ENCODE measurements at regions not wholly inside any gene's neighbourhood (a gene's known extent, or its start where the extent isn't known, plus 50 kb on each side); places are given as distances from the start of the nearest gene placed in this dataset.

GRCh38 chr16:6157806-6158205, 1060.2 kb upstream of the EEF2KMT start:
- no peaks in the 10 kb centered on the region for H3K4me1 ChIP-seq
- H3K9me3 ChIP-seq, result no peaks in the 10 kb centered on the region
- intact Hi-C loops (cut with DNase I), result no loop called here
- H3K27ac ChIP-seq, result no peak overlapping the region
- no peaks in the 10 kb centered on the region for H3K36me3 ChIP-seq (replicated peaks in 1 of 2; ENCODE audit: insufficient read depth in 1 of 2, low read depth in 2 of 2)
- WGBS, 2 donors, result 80 to 95% methylated on average over 4 of the region's 4 CpGs
- TF ChIP-seq CTCF (IDR thresholded peaks at IDR 0.05), result no peak
- TF ChIP-seq POLR2A (IDR thresholded peaks at IDR 0.05), result no peak
- no peaks in the 10 kb centered on the region for H3K27me3 ChIP-seq
- H3K4me3 ChIP-seq, result no peak overlapping the region
- no peak for ATAC-seq
- no peak for DNase-seq

GRCh38 chr16:6155271-6155670, 1057.7 kb upstream of the EEF2KMT start:
- no peaks in the 10 kb centered on the region for H3K27me3 ChIP-seq
- H3K4me3 ChIP-seq, result no peak overlapping the region
- DNase-seq (no peak), ATAC-seq (no peak)
- WGBS, 2 donors, result 76% methylated on average over 9 of the region's 9 CpGs
- intact Hi-C loops (cut with DNase I), result no loop called here
- H3K36me3 ChIP-seq (replicated peaks in 1 of 2; ENCODE audit: insufficient read depth in 1 of 2, low read depth in 2 of 2), result no peaks in the 10 kb centered on the region
- TF ChIP-seq POLR2A (IDR thresholded peaks at IDR 0.05), result no peak
- no peak overlapping the region for H3K27ac ChIP-seq
- no peaks in the 10 kb centered on the region for H3K9me3 ChIP-seq
- H3K4me1 ChIP-seq, result no peaks in the 10 kb centered on the region

- DNase-seq, result no peak
- TF ChIP-seq POLR2A (IDR thresholded peaks at IDR 0.05) (no peak), CTCF (IDR thresholded peaks at IDR 0.05) (no peak)
- Histone ChIP-seq H3K4me1 (no peaks in the 10 kb centered on the region), H3K9me3 (no peaks in the 10 kb centered on the region), H3K27ac (no peak overlapping the region), H3K36me3 (replicated peaks in 1 of 2; ENCODE audit: insufficient read depth in 1 of 2, low read depth in 2 of 2) (no peaks in the 10 kb centered on the region), H3K4me3 (no peak overlapping the region), H3K27me3 (no peaks in the 10 kb centered on the region)
- ATAC-seq, result no peak
- 72 to 83% methylated on average over 5 of the region's 5 CpGs for WGBS, 2 donors
- intact Hi-C loops (cut with DNase I), result no loop called here
These were observed 1056.3 kb upstream of the EEF2KMT start for GRCh38 chr16:6153901-6154300.

- 76 to 83% methylated on average over 10 of the region's 10 CpGs for WGBS, 2 donors
- no peaks in the 10 kb centered on the region for H3K27me3 ChIP-seq
- TF ChIP-seq CTCF (IDR thresholded peaks at IDR 0.05), result no peak
- no peak for TF ChIP-seq POLR2A (IDR thresholded peaks at IDR 0.05)
- no peaks in the 10 kb centered on the region for H3K4me1 ChIP-seq
- H3K36me3 ChIP-seq (replicated peaks in 1 of 2; ENCODE audit: insufficient read depth in 1 of 2, low read depth in 2 of 2), result no peaks in the 10 kb centered on the region
- ATAC-seq (no peak), DNase-seq (no peak)
- intact Hi-C loops (cut with DNase I), result no loop called here
- no peaks in the 10 kb centered on the region for H3K9me3 ChIP-seq
- H3K4me3 ChIP-seq, result no peak overlapping the region
- no peak overlapping the region for H3K27ac ChIP-seq
These were observed 1051.4 kb upstream of the EEF2KMT start for GRCh38 chr16:6149031-6149430.

GRCh38 chr16:6148361-6148760, 1050.8 kb upstream of the EEF2KMT start:
- H3K36me3 ChIP-seq (replicated peaks in 1 of 2; ENCODE audit: insufficient read depth in 1 of 2, low read depth in 2 of 2), result no peaks in the 10 kb centered on the region
- WGBS, 2 donors, result 42% methylated on average over 2 of the region's 2 CpGs
- DNase-seq (no peak), ATAC-seq (no peak)
- no peak overlapping the region for H3K4me3 ChIP-seq
- no peaks in the 10 kb centered on the region for H3K9me3 ChIP-seq
- H3K27me3 ChIP-seq, result no peaks in the 10 kb centered on the region
- intact Hi-C loops (cut with DNase I), result no loop called here
- no peaks in the 10 kb centered on the region for H3K4me1 ChIP-seq
- no peak overlapping the region for H3K27ac ChIP-seq
- TF ChIP-seq POLR2A (IDR thresholded peaks at IDR 0.05) (no peak), CTCF (IDR thresholded peaks at IDR 0.05) (no peak)
